HG02571 (cell line): ENCODE measurements at regions not wholly inside any gene's neighbourhood (a gene's known extent, or its start where the extent isn't known, plus 50 kb on each side); places are given as distances from the start of the nearest gene placed in this dataset.

Experiments
- ATAC-seq: cut with Tn5 transposase; IDR thresholded peaks from one replicate; pipeline ENCODE4 v1.9.1; 2021; ENCODE audit warnings: mild to moderate bottlenecking, moderate library complexity; ENCODE audit not compliant: unreplicated experiment

- ATAC-seq, result no peak
Observed at GRCh38 chr18:33870059-33870458, 292.0 kb downstream of the ASXL3 start.

- ATAC-seq, result no peak
Observed at GRCh38 chr18:33866386-33866785, 288.4 kb downstream of the ASXL3 start.

GRCh38 chr18:33863912-33864311, 285.9 kb downstream of the ASXL3 start:
- ATAC-seq, result no peak

GRCh38 chr18:33854827-33855139, 276.8 kb downstream of the ASXL3 start:
- ATAC-seq, result no peak

GRCh38 chr18:33854086-33854826, 276.2 kb downstream of the ASXL3 start:
- no peak for ATAC-seq

GRCh38 chr18:33853187-33853586, 275.2 kb downstream of the ASXL3 start:
- ATAC-seq, result no peak

GRCh38 chr18:33851546-33852078, 273.6 kb downstream of the ASXL3 start:
- ATAC-seq, result no peak

- no peak for ATAC-seq
Observed at GRCh38 chr18:33849731-33850130, 271.7 kb downstream of the ASXL3 start.

GRCh38 chr18:33844232-33844631, 266.2 kb downstream of the ASXL3 start:
- ATAC-seq, result no peak

GRCh38 chr18:33841221-33841967, 263.4 kb downstream of the ASXL3 start:
- no peak for ATAC-seq

- ATAC-seq, result no peak
Observed at GRCh38 chr18:33840212-33840593, 262.2 kb downstream of the ASXL3 start.

GRCh38 chr18:33839452-33840211, 261.6 kb downstream of the ASXL3 start:
- no peak for ATAC-seq

- ATAC-seq, result no peak
Observed at GRCh38 chr18:33838054-33838453, 260.0 kb downstream of the ASXL3 start.

GRCh38 chr18:33837191-33837590, 259.2 kb downstream of the ASXL3 start:
- no peak for ATAC-seq

GRCh38 chr18:33836564-33836963, 258.5 kb downstream of the ASXL3 start:
- ATAC-seq, result no peak

GRCh38 chr18:33835419-33835818, 257.4 kb downstream of the ASXL3 start:
- ATAC-seq, result no peak

GRCh38 chr18:33833842-33834241, 255.8 kb downstream of the ASXL3 start:
- ATAC-seq, result no peak

- ATAC-seq, result no peak
Observed at GRCh38 chr18:33831424-33831823, 253.4 kb downstream of the ASXL3 start.

- ATAC-seq, result no peak
Observed at GRCh38 chr18:33830213-33830612, 252.2 kb downstream of the ASXL3 start.

GRCh38 chr18:33828949-33829348, 250.9 kb downstream of the ASXL3 start:
- ATAC-seq, result no peak

GRCh38 chr18:33826151-33826550, 248.1 kb downstream of the ASXL3 start:
- ATAC-seq, result no peak

- no peak for ATAC-seq
Observed at GRCh38 chr18:33821503-33821902, 243.5 kb downstream of the ASXL3 start.
